HEK293 (cell line): ENCODE measurements at regions not wholly inside any gene's neighbourhood (a gene's known extent, or its start where the extent isn't known, plus 50 kb on each side); places are given as distances from the start of the nearest gene placed in this dataset.

Source experiments
- CTCF ChIA-PET: fragments of 350-600 bp; formaldehyde crosslinking; extraction: SDS; loops from one replicate; lab custom pipeline; 2021; ENCODE audit warnings: antibody characterized with exemption; lab: Yijun Ruan, JAX
- POLR2A ChIA-PET: fragments of 300-600 bp; formaldehyde crosslinking; extraction: SDS; loops from one replicate; lab custom pipeline; 2020; ENCODE audit warnings: antibody characterized with exemption, inconsistent platforms; lab: Yijun Ruan, JAX
- H3K27ac ChIP-seq: fragments of 200-500 bp; sonication (Bioruptor generic); 2 replicates; pipeline ENCODE4 v1.5.1; 2014; ENCODE audit warnings: low read depth, low read length, control low read depth, inconsistent platforms; ENCODE audit errors: extremely low read depth
- H3K36me3 ChIP-seq, 2 experiments: fragments of 200-500 bp in 1 of 2; sonication (Bioruptor generic) in 1 of 2; 1 replicate in 1 of 2; 2 replicates in 1 of 2; pipeline ENCODE4 v1.5.1; 2014 to 2017; ENCODE audit warnings: inconsistent platforms in 2 of 2, low read length in 2 of 2; ENCODE audit not compliant: control insufficient read depth in 2 of 2, insufficient read depth in 1 of 2
- H3K4me1 ChIP-seq: fragments of 200-500 bp; sonication (Bioruptor generic); 2 replicates; pipeline ENCODE4 v1.5.1; 2014; ENCODE audit warnings: mild to moderate bottlenecking, low read length, inconsistent platforms; ENCODE audit not compliant: control insufficient read depth, insufficient read depth
- H3K4me3 ChIP-seq: 2 replicates; pipeline ENCODE4 v1.5.1; 2011; ENCODE audit warnings: low read depth, mild to moderate bottlenecking, control low read depth, low read length, moderate library complexity
- H3K9me3 ChIP-seq: fragments of 200-500 bp; sonication (Bioruptor generic); 2 replicates; pipeline ENCODE4 v1.5.1; 2014; ENCODE audit warnings: low read depth, low read length, inconsistent platforms; ENCODE audit not compliant: control insufficient read depth, insufficient read depth
- EGR2 ChIP-seq: fragments of 450-650 bp; formaldehyde crosslinking; IDR thresholded peaks from 2 replicates; pipeline ENCODE4 v1.5.1; 2016; ENCODE audit warnings: low read depth, missing biosample characterization, missing genetic modification characterization
- TCF7L2 ChIP-seq: IDR thresholded peaks from 2 replicates; pipeline ENCODE4 v1.6.1; 2011; ENCODE audit warnings: low read depth, mild to moderate bottlenecking, inconsistent platforms, low read length, moderate library complexity, borderline replicate concordance
- YY1 ChIP-seq: fragments of 450-650 bp; formaldehyde crosslinking; IDR thresholded peaks from 2 replicates; pipeline ENCODE4 v1.5.1; 2018; ENCODE audit warnings: missing biosample characterization, missing genetic modification characterization
- ZFHX2 ChIP-seq: fragments of 450-650 bp; formaldehyde crosslinking; conservative IDR thresholded peaks from 2 replicates; pipeline ENCODE4 v1.5.1; 2016; ENCODE audit warnings: missing biosample characterization, missing genetic modification characterization
- ZIC2 ChIP-seq: fragments of 450-650 bp; formaldehyde crosslinking; IDR thresholded peaks from 2 replicates; pipeline ENCODE4 v1.5.1; 2016; ENCODE audit warnings: missing biosample characterization, missing genetic modification characterization
- ZNF121 ChIP-seq: fragments of 450-650 bp; formaldehyde crosslinking; IDR thresholded peaks from 2 replicates; pipeline ENCODE4 v1.5.1; 2016; ENCODE audit warnings: missing biosample characterization, missing genetic modification characterization
- ZNF140 ChIP-seq: fragments of 450-650 bp; formaldehyde crosslinking; IDR thresholded peaks from 2 replicates; pipeline ENCODE4 v1.5.1; 2016; ENCODE audit warnings: missing biosample characterization, missing genetic modification characterization
- ZNF37A ChIP-seq: fragments of 450-650 bp; IDR thresholded peaks from 2 replicates; pipeline ENCODE4 v1.5.1; 2018; ENCODE audit warnings: missing biosample characterization, missing genetic modification characterization
- ZNF394 ChIP-seq: fragments of 450-650 bp; formaldehyde crosslinking; IDR thresholded peaks from 2 replicates; pipeline ENCODE4 v1.5.1; 2016; ENCODE audit warnings: missing biosample characterization, missing genetic modification characterization, mild to moderate bottlenecking, moderate library complexity, borderline replicate concordance
- ZNF416 ChIP-seq: fragments of 450-650 bp; formaldehyde crosslinking; IDR thresholded peaks from 2 replicates; pipeline ENCODE4 v1.5.1; 2016; ENCODE audit warnings: missing biosample characterization, missing genetic modification characterization
- ZNF433 ChIP-seq: fragments of 450-650 bp; formaldehyde crosslinking; IDR thresholded peaks from 2 replicates; pipeline ENCODE4 v1.5.1; 2016; ENCODE audit warnings: missing biosample characterization, missing genetic modification characterization, low read depth
- ZNF529 ChIP-seq: fragments of 450-650 bp; formaldehyde crosslinking; IDR thresholded peaks from 2 replicates; pipeline ENCODE4 v1.5.1; 2017; ENCODE audit warnings: missing genetic modification characterization, missing biosample characterization; ENCODE audit not compliant: insufficient replicate concordance
- ZNF624 ChIP-seq: fragments of 450-650 bp; formaldehyde crosslinking; IDR thresholded peaks from 2 replicates; pipeline ENCODE4 v1.5.1; 2017; ENCODE audit warnings: missing biosample characterization, missing genetic modification characterization
- ZNF777 ChIP-seq: fragments of 450-650 bp; formaldehyde crosslinking; IDR thresholded peaks from 2 replicates; pipeline ENCODE4 v1.5.1; 2017; ENCODE audit warnings: missing biosample characterization, missing genetic modification characterization, borderline replicate concordance
- TF ChIP-seq, protein P1 (sequence below): fragments of 450-650 bp; formaldehyde crosslinking; IDR thresholded peaks from 2 replicates; pipeline ENCODE4 v1.5.1; 2016; ENCODE audit warnings: missing biosample characterization, missing genetic modification characterization
- TF ChIP-seq, protein P2 (sequence below): fragments of 450-650 bp; formaldehyde crosslinking; IDR thresholded peaks from 2 replicates; pipeline ENCODE4 v1.5.0; 2017; ENCODE audit warnings: missing biosample characterization, missing genetic modification characterization, borderline replicate concordance
- TF ChIP-seq, protein P3 (sequence below): fragments of 450-650 bp; formaldehyde crosslinking; IDR thresholded peaks from 2 replicates; pipeline ENCODE4 v1.5.1; 2016; ENCODE audit warnings: missing biosample characterization, missing genetic modification characterization

DNA sequence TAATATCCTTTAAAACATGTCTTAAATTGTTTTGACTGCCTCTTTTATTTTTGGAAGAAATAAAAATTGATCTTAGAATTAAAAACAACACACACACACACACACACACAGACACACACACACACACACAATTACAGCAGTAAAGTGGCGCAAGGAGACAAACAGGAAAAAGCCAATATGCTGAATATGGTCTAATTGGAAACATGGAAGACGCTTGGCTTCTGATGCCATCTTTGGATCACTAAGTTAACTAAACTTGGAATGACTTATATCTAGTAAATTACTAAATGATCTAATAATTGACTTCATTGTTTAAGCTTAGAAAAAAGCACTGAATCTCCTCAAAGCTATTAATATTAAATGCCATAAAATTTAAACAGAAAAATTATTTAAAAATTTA lies 1093.4 kb downstream of the ADGRL3 start:
- Histone ChIP-seq H3K9me3 (no peaks in the 10 kb centered on the region), H3K27ac (no peak overlapping the region), H3K4me1 (no peaks in the 10 kb centered on the region), H3K4me3 (no peak overlapping the region), H3K36me3 (no peaks in the 10 kb centered on the region)
- ChIA-PET POLR2A (no interaction called here), CTCF (interaction anchor here (0.8 kb wide), 1 partner anchor 416 kb away, joined by 5 read pairs; no protein-coding TSS in a partner anchor)
- TF ChIP-seq ZIC2 (tag by site-specific recombination) (no peak), TCF7L2 (no peak), ZNF624 (tag by site-specific recombination) (no peak), ZNF394 (no peak), ZNF37A (tag by site-specific recombination) (no peak), YY1 (tag by site-specific recombination) (no peak), ZNF416 (tag by site-specific recombination) (no peak), ZNF140 (no peak), ZNF529 (no peak), ZNF433 (tag by site-specific recombination) (no peak)
- TF ChIP-seq, protein P1, sequence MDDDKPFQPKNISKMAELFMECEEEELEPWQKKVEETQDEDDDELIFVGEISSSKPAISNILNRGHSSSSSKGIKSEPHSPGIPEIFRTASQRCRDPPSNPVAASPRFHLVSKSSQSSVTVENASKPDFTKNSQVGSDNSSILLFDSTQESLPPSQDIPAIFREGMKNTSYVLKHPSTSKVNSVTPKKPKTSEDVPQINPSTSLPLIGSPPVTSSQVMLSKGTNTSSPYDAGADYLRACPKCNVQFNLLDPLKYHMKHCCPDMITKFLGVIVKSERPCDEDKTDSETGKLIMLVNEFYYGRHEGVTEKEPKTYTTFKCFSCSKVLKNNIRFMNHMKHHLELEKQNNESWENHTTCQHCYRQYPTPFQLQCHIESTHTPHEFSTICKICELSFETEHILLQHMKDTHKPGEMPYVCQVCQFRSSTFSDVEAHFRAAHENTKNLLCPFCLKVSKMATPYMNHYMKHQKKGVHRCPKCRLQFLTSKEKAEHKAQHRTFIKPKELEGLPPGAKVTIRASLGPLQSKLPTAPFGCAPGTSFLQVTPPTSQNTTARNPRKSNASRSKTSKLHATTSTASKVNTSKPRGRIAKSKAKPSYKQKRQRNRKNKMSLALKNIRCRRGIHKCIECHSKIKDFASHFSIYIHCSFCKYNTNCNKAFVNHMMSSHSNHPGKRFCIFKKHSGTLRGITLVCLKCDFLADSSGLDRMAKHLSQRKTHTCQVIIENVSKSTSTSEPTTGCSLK (tag by site-specific recombination), result no peak

DNA sequence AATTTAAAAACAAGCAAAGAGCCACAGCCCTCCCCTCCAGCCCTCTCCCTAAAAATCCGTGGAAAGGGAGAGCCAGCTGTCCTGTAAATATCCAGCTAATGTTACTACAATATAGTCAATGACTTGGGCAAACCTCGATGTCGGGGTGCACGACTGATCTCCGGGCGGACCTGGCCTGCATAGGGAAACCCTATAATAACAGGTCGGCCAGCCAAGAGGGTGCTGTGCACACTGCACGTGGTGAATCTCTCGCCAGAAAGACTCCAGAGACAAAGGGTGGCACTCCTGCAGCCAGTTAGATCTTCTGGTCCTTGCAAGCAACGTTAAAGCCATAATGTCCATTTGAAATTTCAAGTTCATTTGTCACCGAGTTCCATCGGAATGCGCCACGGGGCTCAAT lies 1092.8 kb downstream of the ADGRL3 start:
- Histone ChIP-seq H3K4me1 (no peaks in the 10 kb centered on the region), H3K9me3 (no peaks in the 10 kb centered on the region), H3K27ac (no peak overlapping the region), H3K36me3 (no peaks in the 10 kb centered on the region), H3K4me3 (no peak overlapping the region)
- ChIA-PET CTCF (no interaction called here), POLR2A (no interaction called here)
- no peak for TF ChIP-seq EGR2 (tag by site-specific recombination)

DNA sequence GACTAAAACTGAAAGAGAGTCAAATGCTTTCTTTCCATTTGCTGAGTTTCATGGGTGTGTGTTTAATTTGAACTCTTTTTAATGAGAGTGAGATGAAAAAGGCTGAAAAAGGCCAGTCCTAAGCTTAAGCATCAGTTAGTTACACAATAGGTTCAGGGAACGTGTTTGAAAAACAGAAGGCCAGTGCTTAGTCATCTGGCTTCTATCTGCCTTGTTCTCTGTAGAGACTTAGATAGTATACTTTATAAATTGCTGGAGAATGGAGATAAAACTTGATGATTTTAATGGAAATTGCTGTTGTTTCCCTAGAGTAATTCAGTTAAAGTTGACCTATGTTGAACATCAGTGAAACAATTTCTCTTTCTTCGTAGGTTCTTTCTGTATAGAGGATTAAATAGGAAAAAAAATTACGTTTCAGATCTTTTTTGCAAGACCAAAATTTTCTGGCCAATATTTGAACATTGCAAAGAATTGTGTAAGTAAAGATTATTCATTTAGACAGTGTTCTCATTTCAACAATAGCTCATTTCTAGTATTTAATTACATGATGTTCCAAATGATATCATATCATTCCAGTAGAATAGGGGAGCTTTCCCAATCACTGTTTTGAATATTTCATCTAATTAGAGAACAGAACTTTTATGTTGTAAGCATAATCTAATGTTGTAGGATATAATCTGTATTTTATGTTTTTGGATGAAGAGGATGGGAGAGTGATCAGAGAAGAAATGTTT lies 1088.8 kb downstream of the ADGRL3 start:
- ChIA-PET CTCF (no interaction called here), POLR2A (no interaction called here)
- TF ChIP-seq ZFHX2 (tag by site-specific recombination) (no peak), ZNF777 (tag by site-specific recombination) (no peak), TCF7L2 (no peak), ZNF121 (tag by site-specific recombination) (no peak)
- TF ChIP-seq, protein P2, sequence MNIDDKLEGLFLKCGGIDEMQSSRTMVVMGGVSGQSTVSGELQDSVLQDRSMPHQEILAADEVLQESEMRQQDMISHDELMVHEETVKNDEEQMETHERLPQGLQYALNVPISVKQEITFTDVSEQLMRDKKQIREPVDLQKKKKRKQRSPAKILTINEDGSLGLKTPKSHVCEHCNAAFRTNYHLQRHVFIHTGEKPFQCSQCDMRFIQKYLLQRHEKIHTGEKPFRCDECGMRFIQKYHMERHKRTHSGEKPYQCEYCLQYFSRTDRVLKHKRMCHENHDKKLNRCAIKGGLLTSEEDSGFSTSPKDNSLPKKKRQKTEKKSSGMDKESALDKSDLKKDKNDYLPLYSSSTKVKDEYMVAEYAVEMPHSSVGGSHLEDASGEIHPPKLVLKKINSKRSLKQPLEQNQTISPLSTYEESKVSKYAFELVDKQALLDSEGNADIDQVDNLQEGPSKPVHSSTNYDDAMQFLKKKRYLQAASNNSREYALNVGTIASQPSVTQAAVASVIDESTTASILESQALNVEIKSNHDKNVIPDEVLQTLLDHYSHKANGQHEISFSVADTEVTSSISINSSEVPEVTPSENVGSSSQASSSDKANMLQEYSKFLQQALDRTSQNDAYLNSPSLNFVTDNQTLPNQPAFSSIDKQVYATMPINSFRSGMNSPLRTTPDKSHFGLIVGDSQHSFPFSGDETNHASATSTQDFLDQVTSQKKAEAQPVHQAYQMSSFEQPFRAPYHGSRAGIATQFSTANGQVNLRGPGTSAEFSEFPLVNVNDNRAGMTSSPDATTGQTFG (tag by site-specific recombination), result no peak
- TF ChIP-seq, protein P3, sequence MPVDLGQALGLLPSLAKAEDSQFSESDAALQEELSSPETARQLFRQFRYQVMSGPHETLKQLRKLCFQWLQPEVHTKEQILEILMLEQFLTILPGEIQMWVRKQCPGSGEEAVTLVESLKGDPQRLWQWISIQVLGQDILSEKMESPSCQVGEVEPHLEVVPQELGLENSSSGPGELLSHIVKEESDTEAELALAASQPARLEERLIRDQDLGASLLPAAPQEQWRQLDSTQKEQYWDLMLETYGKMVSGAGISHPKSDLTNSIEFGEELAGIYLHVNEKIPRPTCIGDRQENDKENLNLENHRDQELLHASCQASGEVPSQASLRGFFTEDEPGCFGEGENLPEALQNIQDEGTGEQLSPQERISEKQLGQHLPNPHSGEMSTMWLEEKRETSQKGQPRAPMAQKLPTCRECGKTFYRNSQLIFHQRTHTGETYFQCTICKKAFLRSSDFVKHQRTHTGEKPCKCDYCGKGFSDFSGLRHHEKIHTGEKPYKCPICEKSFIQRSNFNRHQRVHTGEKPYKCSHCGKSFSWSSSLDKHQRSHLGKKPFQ, result no peak
- no peaks in the 10 kb centered on the region for H3K9me3 ChIP-seq
- no peaks in the 10 kb centered on the region for H3K36me3 ChIP-seq
- H3K4me1 ChIP-seq, result no peaks in the 10 kb centered on the region
- H3K4me3 ChIP-seq, result no peak overlapping the region
- H3K27ac ChIP-seq, result no peak overlapping the region
